SK-N-SH (cell line): ENCODE measurements at regions not wholly inside any gene's neighbourhood (a gene's known extent, or its start where the extent isn't known, plus 50 kb on each side); places are given as distances from the start of the nearest gene placed in this dataset.

Experiments
- CTCF ChIA-PET: fragments of 300-600, 350-600 bp; formaldehyde crosslinking; extraction: SDS; loops from one replicate; lab custom pipeline; 2021; lab: Yijun Ruan, JAX
- POLR2A ChIA-PET: fragments of 350-600 bp; sonication (Branson Sonifier 250); formaldehyde crosslinking; extraction: SDS; loops from one replicate; lab custom pipeline; 2020; ENCODE audit warnings: antibody characterized with exemption, inconsistent platforms; lab: Yijun Ruan, JAX
- DNase-seq: peaks from one replicate; pipeline ENCODE4 v3.0.0; 2012
- H2AFZ ChIP-seq: fragments of 200-600 bp; sonication (generic); 2 replicates; pipeline ENCODE4 v1.8.1; 2016; ENCODE audit warnings: antibody characterized with exemption, mild to moderate bottlenecking, low read depth
- H3F3A ChIP-seq: fragments of 200-600 bp; sonication (generic); replicated peaks from 2 replicates; pipeline ENCODE3; 2016; ENCODE audit warnings: antibody characterized with exemption, mild to moderate bottlenecking; ENCODE audit not compliant: insufficient read depth
- H3K27ac ChIP-seq, 2 experiments: fragments of 200-500 bp in 1 of 2; fragments of 200-600 bp in 1 of 2; sonication (Bioruptor generic) in 1 of 2; sonication (generic), shearing (Covaris generic) in 1 of 2; 2 replicates each; pipeline versions ENCODE4 v1.5.1 to v1.6.1; 2014 to 2016; ENCODE audit warnings: low read depth in 2 of 2, inconsistent platforms in 1 of 2, low read length in 1 of 2, mild to moderate bottlenecking in 1 of 2, mixed read lengths in 1 of 2
- H3K27me3 ChIP-seq: fragments of 200-600 bp; sonication (generic), shearing (Covaris generic); 2 replicates; pipeline ENCODE4 v1.6.1; 2016; ENCODE audit warnings: mixed run types; ENCODE audit not compliant: insufficient read depth
- H3K36me3 ChIP-seq, 2 experiments: fragments of 200-500 bp in 1 of 2; fragments of 200-600 bp in 1 of 2; sonication (Bioruptor generic) in 1 of 2; sonication (generic) in 1 of 2; replicated peaks in 1 of 2; 2 replicates each; pipeline versions ENCODE3 to v1.5.1; 2014 to 2016; ENCODE audit warnings: low read length in 1 of 2, mild to moderate bottlenecking in 1 of 2; ENCODE audit not compliant: insufficient read depth in 2 of 2, control insufficient read depth in 1 of 2
- H3K4me1 ChIP-seq, 2 experiments: fragments of 200-500 bp in 1 of 2; fragments of 200-600 bp in 1 of 2; sonication (Bioruptor generic) in 1 of 2; sonication (generic), shearing (Covaris generic) in 1 of 2; 2 replicates each; pipeline versions ENCODE4 v1.5.1 to v1.6.1; 2014 to 2016; ENCODE audit warnings: low read depth in 1 of 2, low read length in 1 of 2, mixed run types in 1 of 2; ENCODE audit not compliant: insufficient read depth in 2 of 2, control insufficient read depth in 1 of 2
- H3K4me2 ChIP-seq: fragments of 200-600 bp; sonication (generic), shearing (Covaris generic); 2 replicates; pipeline ENCODE4 v1.6.1; 2017; ENCODE audit warnings: mixed run types
- H3K4me3 ChIP-seq, 2 experiments: fragments of 200-500 bp in 1 of 2; fragments of 200-600 bp in 1 of 2; sonication (Bioruptor generic) in 1 of 2; sonication (generic), shearing (Covaris generic) in 1 of 2; 2 replicates each; pipeline versions ENCODE4 v1.5.1 to v1.8.1; 2014 to 2016; ENCODE audit warnings: low read depth in 2 of 2, inconsistent platforms in 1 of 2, low read length in 1 of 2, mild to moderate bottlenecking in 1 of 2, mixed read lengths in 1 of 2, moderate library complexity in 1 of 2
- H3K79me2 ChIP-seq: fragments of 200-600 bp; sonication (generic); 2 replicates; pipeline ENCODE4 v1.8.1; 2017; ENCODE audit warnings: mild to moderate bottlenecking; ENCODE audit not compliant: insufficient read depth
- H3K9ac ChIP-seq: fragments of 200-600 bp; sonication (generic); 2 replicates; pipeline ENCODE4 v1.6.1; 2017; ENCODE audit warnings: mixed run types
- H3K9me2 ChIP-seq: fragments of 200-600 bp; sonication (generic); 2 replicates; pipeline ENCODE4 v1.6.1; 2017; ENCODE audit warnings: mixed run types
- H3K9me3 ChIP-seq: fragments of 200-600 bp; sonication (generic); 2 replicates; pipeline ENCODE4 v1.6.1; 2017; ENCODE audit warnings: mixed run types, mild to moderate bottlenecking, moderate library complexity
- H4K20me1 ChIP-seq: fragments of 200-600 bp; sonication (generic); 2 replicates; pipeline ENCODE4 v1.6.1; 2017; ENCODE audit warnings: mild to moderate bottlenecking, mixed run types; ENCODE audit not compliant: insufficient read depth
- CTCF ChIP-seq: fragments of 200-600 bp; sonication (generic); IDR thresholded peaks from 2 replicates; pipeline ENCODE4 v1.6.1; 2017; ENCODE audit warnings: antibody characterized with exemption, mild to moderate bottlenecking, moderate library complexity
- ELF1 ChIP-seq: IDR thresholded peaks from 2 replicates; pipeline ENCODE4 v1.4.0; 2012
- EP300 ChIP-seq, 2 experiments: IDR thresholded peaks; 2 replicates each; pipeline versions ENCODE4 v1.4.0 to v1.6.1; 2012; ENCODE audit warnings: borderline replicate concordance in 1 of 2, low read depth in 1 of 2, low read length in 1 of 2
- FOXM1 ChIP-seq: IDR thresholded peaks from 2 replicates; pipeline ENCODE4 v1.4.0; 2012; ENCODE audit warnings: low read depth, mild to moderate bottlenecking
- NRF1 ChIP-seq: IDR thresholded peaks from 2 replicates; pipeline ENCODE4 v1.6.1; 2012; ENCODE audit warnings: low read depth, mild to moderate bottlenecking, low read length
- POLR2AphosphoS5 ChIP-seq: IDR thresholded peaks from 2 replicates; pipeline ENCODE4 v1.6.1; 2012; ENCODE audit warnings: low read depth, low read length
- RCOR1 ChIP-seq: fragments of 150-350 bp; IDR thresholded peaks from 2 replicates; pipeline ENCODE4 v1.6.1; 2017; ENCODE audit warnings: antibody characterized with exemption, low read length
- WGBS: methylation state at CpG from one replicate; pipeline ENCODE4 v1.1.6; 2017; ENCODE audit warnings: low lambda C conversion rate; 5-methylcytosine and 5-hydroxymethylcytosine counted together
- TF ChIP-seq, protein P1 (sequence below): IDR thresholded peaks from 2 replicates; pipeline ENCODE4 v1.4.0; 2012; ENCODE audit warnings: low read depth, borderline replicate concordance
- TF ChIP-seq, protein P2 (sequence below): IDR thresholded peaks from 2 replicates; pipeline ENCODE4; 2012
- TF ChIP-seq, protein P3 (sequence below): fragments of 150-350 bp; IDR thresholded peaks from 2 replicates; pipeline ENCODE4 v1.6.1; 2017; ENCODE audit warnings: antibody characterized with exemption, low read length, low read depth, borderline replicate concordance

DNA sequence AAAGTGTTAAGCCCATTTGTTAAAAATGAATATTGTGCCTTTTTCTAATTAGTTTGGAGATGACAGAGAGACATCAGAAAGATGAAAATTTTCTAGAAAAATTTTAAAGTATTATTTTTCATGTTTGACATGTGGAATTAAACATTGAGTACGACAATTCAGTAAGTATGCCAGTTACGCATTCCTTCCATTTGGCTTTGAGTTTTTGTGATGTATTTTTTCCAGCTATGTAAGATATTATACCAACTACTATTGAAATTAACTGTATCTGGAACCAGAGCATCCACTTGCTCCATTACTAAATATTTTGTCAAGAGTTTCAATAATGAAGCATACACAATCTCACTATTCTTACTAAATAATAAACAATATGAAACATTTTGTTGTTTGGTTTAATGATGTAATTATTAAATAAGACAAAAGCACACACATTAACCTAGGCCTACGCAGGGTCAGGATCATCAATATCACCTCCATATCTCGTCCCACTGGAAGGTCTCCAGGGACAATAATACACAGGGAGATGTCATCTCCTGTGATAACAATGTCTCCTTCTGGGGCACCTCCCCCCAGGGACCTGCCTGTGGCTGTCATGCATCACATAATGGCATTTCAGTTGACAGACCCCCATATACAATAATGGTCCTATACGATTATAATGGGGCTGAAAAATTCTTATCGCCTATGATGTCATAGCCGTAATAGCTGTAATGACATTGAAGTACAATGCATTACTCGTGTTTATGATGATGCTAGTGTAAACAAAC is 274.1 kb downstream of the REEP3 start:
- Histone ChIP-seq H2AFZ (no peak overlapping the region), H3K4me1 (no peaks in the 10 kb centered on the region; a peak in 1 of 4 replicates), H4K20me1 (no peaks in the 10 kb centered on the region), H3K27me3 (no peaks in the 10 kb centered on the region), H3F3A (no peaks in the 10 kb centered on the region), H3K27ac (no peak overlapping the region), H3K9me2 (no peaks in the 10 kb centered on the region), H3K4me2 (no peak overlapping the region), H3K9ac (no peak overlapping the region), H3K36me3 (no peaks in the 10 kb centered on the region), H3K79me2 (no peaks in the 10 kb centered on the region), H3K9me3 (no peaks in the 10 kb centered on the region), H3K4me3 (no peak overlapping the region)
- POLR2A ChIA-PET, result no interaction called here
- CTCF ChIA-PET, result no interaction called here
- DNase-seq, result no peak
- TF ChIP-seq, protein P1, sequence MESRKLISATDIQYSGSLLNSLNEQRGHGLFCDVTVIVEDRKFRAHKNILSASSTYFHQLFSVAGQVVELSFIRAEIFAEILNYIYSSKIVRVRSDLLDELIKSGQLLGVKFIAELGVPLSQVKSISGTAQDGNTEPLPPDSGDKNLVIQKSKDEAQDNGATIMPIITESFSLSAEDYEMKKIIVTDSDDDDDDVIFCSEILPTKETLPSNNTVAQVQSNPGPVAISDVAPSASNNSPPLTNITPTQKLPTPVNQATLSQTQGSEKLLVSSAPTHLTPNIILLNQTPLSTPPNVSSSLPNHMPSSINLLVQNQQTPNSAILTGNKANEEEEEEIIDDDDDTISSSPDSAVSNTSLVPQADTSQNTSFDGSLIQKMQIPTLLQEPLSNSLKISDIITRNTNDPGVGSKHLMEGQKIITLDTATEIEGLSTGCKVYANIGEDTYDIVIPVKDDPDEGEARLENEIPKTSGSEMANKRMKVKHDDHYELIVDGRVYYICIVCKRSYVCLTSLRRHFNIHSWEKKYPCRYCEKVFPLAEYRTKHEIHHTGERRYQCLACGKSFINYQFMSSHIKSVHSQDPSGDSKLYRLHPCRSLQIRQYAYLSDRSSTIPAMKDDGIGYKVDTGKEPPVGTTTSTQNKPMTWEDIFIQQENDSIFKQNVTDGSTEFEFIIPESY, result no peak
- TF ChIP-seq POLR2AphosphoS5 (no peak), ELF1 (no peak), EP300 (IDR thresholded peaks at IDR 0.05; ENCODE audit: borderline replicate concordance in 1 of 2, low read depth in 1 of 2, low read length in 1 of 2) (0 out of 4 replicates have a peak, but pooled peaks of 1 of the 2 experiments have one; percentile 15), NRF1 (no peak), CTCF (no peak), RCOR1 (0 out of 2 replicates have a peak, but pooled peaks have one; percentile 14), FOXM1 (no peak)
- TF ChIP-seq, protein P2, sequence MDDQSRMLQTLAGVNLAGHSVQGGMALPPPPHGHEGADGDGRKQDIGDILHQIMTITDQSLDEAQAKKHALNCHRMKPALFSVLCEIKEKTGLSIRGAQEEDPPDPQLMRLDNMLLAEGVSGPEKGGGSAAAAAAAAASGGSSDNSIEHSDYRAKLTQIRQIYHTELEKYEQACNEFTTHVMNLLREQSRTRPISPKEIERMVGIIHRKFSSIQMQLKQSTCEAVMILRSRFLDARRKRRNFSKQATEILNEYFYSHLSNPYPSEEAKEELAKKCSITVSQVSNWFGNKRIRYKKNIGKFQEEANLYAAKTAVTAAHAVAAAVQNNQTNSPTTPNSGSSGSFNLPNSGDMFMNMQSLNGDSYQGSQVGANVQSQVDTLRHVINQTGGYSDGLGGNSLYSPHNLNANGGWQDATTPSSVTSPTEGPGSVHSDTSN, result no peak
- TF ChIP-seq, protein P3, sequence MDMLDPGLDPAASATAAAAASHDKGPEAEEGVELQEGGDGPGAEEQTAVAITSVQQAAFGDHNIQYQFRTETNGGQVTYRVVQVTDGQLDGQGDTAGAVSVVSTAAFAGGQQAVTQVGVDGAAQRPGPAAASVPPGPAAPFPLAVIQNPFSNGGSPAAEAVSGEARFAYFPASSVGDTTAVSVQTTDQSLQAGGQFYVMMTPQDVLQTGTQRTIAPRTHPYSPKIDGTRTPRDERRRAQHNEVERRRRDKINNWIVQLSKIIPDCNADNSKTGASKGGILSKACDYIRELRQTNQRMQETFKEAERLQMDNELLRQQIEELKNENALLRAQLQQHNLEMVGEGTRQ, result no peak
- 66% methylated on average over 8 of the region's 8 CpGs for WGBS
